HG03442 (cell line): ENCODE measurements at regions not wholly inside any gene's neighbourhood (a gene's known extent, or its start where the extent isn't known, plus 50 kb on each side); places are given as distances from the start of the nearest gene placed in this dataset.

ENCODE experiments used
- ATAC-seq: cut with Tn5 transposase; IDR thresholded peaks from one replicate; pipeline ENCODE4 v1.9.1; 2021; ENCODE audit warnings: mild to moderate bottlenecking, moderate library complexity; ENCODE audit not compliant: unreplicated experiment

- no peak for ATAC-seq
Observed at GRCh38 chr3:41126961-41127360, 72.3 kb upstream of the CTNNB1 start.

GRCh38 chr3:41127414-41127813 lies 71.9 kb upstream of the CTNNB1 start:
- ATAC-seq, result no peak

GRCh38 chr3:41129731-41130130 lies 69.6 kb upstream of the CTNNB1 start:
- no peak for ATAC-seq

- no peak for ATAC-seq
Observed at GRCh38 chr3:41131224-41131623, 68.1 kb upstream of the CTNNB1 start.

- no peak for ATAC-seq
Observed at GRCh38 chr3:41137686-41138111, 61.6 kb upstream of the CTNNB1 start.

- no peak for ATAC-seq
Observed at GRCh38 chr3:41138146-41138545, 61.2 kb upstream of the CTNNB1 start.

GRCh38 chr3:41138601-41139000 lies 60.7 kb upstream of the CTNNB1 start:
- ATAC-seq, result no peak

GRCh38 chr3:41140242-41140641 lies 59.1 kb upstream of the CTNNB1 start:
- no peak for ATAC-seq

GRCh38 chr3:41141433-41142167 lies 57.7 kb upstream of the CTNNB1 start:
- ATAC-seq, result no peak

- no peak for ATAC-seq
Observed at GRCh38 chr3:41143421-41144031, 55.8 kb upstream of the CTNNB1 start.

- ATAC-seq, result no peak
Observed at GRCh38 chr3:41144631-41145030, 54.7 kb upstream of the CTNNB1 start.

GRCh38 chr3:41148478-41148877 lies 50.8 kb upstream of the CTNNB1 start:
- no peak for ATAC-seq

- no peak for ATAC-seq
Observed at GRCh38 chr3:41148901-41149300, 50.4 kb upstream of the CTNNB1 start.
